ENCODE measurements at regions not wholly inside any gene's neighbourhood (a gene's known extent, or its start where the extent isn't known, plus 50 kb on each side); places are given as distances from the start of the nearest gene placed in this dataset.

- 53 to 55% methylated on average over 4 of the region's 4 CpGs for WGBS, 2 donors
- TF ChIP-seq POLR2A (IDR thresholded peaks at IDR 0.05), result no peak
- no peak for TF ChIP-seq CTCF (IDR thresholded peaks at IDR 0.05)
- no peaks in the 10 kb centered on the region for H3K4me1 ChIP-seq
- H3K9me3 ChIP-seq, result no peaks in the 10 kb centered on the region
- H3K36me3 ChIP-seq (replicated peaks in 1 of 2; ENCODE audit: insufficient read depth in 1 of 2, low read depth in 2 of 2), result no peaks in the 10 kb centered on the region
- H3K27me3 ChIP-seq, result no peaks in the 10 kb centered on the region
- no peak overlapping the region for H3K27ac ChIP-seq
- no peak for DNase-seq
- intact Hi-C loops (cut with DNase I), result no loop called here
- no peak for ATAC-seq
- no peak overlapping the region for H3K4me3 ChIP-seq
Measured at GRCh38 chr4:65924843-65925242, 254.6 kb upstream of the EPHA5 start.

DNA sequence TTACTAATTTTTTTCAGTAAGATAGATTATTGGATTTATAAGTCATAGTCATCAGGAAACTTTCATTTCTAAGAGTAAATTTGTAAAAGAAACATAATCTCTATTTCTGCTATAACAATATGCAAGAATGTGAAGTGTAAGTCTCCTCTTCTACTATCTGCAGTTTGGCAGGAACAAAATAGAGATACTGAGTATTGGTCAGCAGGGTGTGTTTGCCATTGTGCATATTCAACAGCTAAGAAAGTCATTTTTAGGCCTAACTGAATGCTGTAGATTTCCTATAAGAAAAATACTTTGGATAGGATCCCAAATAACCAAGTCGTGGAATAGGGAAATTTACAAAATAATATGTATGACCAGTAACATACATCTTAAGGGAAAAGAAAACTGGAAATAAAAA is 253.3 kb upstream of the EPHA5 start:
- no peak overlapping the region for H3K4me3 ChIP-seq
- TF ChIP-seq CTCF (IDR thresholded peaks at IDR 0.05) (no peak), POLR2A (IDR thresholded peaks at IDR 0.05) (no peak)
- intact Hi-C loops (cut with DNase I), result no loop called here
- no peak overlapping the region for H3K27ac ChIP-seq
- no peak for DNase-seq
- 0% methylated on average over 1 of the region's 1 CpG; no CpG with 5 or more reads in 1 of the 2 donors for WGBS, 2 donors
- no peaks in the 10 kb centered on the region for H3K4me1 ChIP-seq
- H3K9me3 ChIP-seq, result no peaks in the 10 kb centered on the region
- H3K27me3 ChIP-seq, result no peaks in the 10 kb centered on the region
- no peaks in the 10 kb centered on the region for H3K36me3 ChIP-seq (replicated peaks in 1 of 2; ENCODE audit: insufficient read depth in 1 of 2, low read depth in 2 of 2)
- no peak for ATAC-seq

- TF ChIP-seq POLR2A (IDR thresholded peaks at IDR 0.05) (no peak), CTCF (IDR thresholded peaks at IDR 0.05) (no peak)
- H3K27ac ChIP-seq, result no peak overlapping the region
- no peaks in the 10 kb centered on the region for H3K36me3 ChIP-seq (replicated peaks in 1 of 2; ENCODE audit: insufficient read depth in 1 of 2, low read depth in 2 of 2)
- H3K4me3 ChIP-seq, result no peak overlapping the region
- H3K9me3 ChIP-seq, result no peaks in the 10 kb centered on the region
- DNase-seq, result no peak
- WGBS, 2 donors, result 89 to 90% methylated on average over 10 of the region's 10 CpGs
- intact Hi-C loops (cut with DNase I), result no loop called here
- H3K4me1 ChIP-seq, result no peaks in the 10 kb centered on the region
- H3K27me3 ChIP-seq, result no peaks in the 10 kb centered on the region
- no peak for ATAC-seq
Measured at GRCh38 chr4:65921180-65921579, 250.9 kb upstream of the EPHA5 start.

DNA sequence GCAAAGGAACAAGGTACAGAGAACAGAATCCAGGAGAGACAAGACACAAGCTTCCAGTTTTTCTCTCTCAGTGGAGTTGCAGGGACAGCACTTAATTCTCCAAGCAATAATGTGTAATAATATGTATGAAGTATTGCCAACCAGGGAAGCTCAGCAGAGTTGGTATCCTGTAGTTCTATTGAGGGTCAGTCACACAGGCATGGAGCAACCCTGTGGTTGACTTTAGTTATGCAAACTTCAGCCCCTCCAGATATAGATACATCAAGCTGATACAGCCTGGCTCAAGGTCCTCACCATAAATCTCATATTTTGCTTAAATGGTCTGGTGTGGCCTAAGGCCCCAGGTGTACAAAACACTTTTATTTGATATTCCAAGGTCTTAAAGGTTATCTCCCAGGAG is 248.6 kb upstream of the EPHA5 start:
- Histone ChIP-seq H3K4me1 (no peaks in the 10 kb centered on the region), H3K36me3 (replicated peaks in 1 of 2; ENCODE audit: insufficient read depth in 1 of 2, low read depth in 2 of 2) (no peaks in the 10 kb centered on the region), H3K27me3 (no peaks in the 10 kb centered on the region), H3K9me3 (no peaks in the 10 kb centered on the region), H3K4me3 (no peak overlapping the region), H3K27ac (no peak overlapping the region)
- DNase-seq, result no peak
- no peak for ATAC-seq
- TF ChIP-seq POLR2A (IDR thresholded peaks at IDR 0.05), result no peak
- intact Hi-C loops (cut with DNase I), result no loop called here

GRCh38 chr4:65918212-65918611 is 247.9 kb upstream of the EPHA5 start:
- H3K4me3 ChIP-seq, result no peak overlapping the region
- intact Hi-C loops (cut with DNase I), result no loop called here
- H3K27me3 ChIP-seq, result no peaks in the 10 kb centered on the region
- no peak for DNase-seq
- no peak for ATAC-seq
- TF ChIP-seq POLR2A (IDR thresholded peaks at IDR 0.05) (no peak), CTCF (IDR thresholded peaks at IDR 0.05) (no peak)
- H3K9me3 ChIP-seq, result no peaks in the 10 kb centered on the region
- no peak overlapping the region for H3K27ac ChIP-seq
- WGBS, 2 donors, result 0% methylated on average over 1 of the region's 1 CpG
- no peaks in the 10 kb centered on the region for H3K36me3 ChIP-seq (replicated peaks in 1 of 2; ENCODE audit: insufficient read depth in 1 of 2, low read depth in 2 of 2)
- H3K4me1 ChIP-seq, result no peaks in the 10 kb centered on the region
